ENCODE measurements at regions not wholly inside any gene's neighbourhood (a gene's known extent, or its start where the extent isn't known, plus 50 kb on each side); places are given as distances from the start of the nearest gene placed in this dataset.

DNA sequence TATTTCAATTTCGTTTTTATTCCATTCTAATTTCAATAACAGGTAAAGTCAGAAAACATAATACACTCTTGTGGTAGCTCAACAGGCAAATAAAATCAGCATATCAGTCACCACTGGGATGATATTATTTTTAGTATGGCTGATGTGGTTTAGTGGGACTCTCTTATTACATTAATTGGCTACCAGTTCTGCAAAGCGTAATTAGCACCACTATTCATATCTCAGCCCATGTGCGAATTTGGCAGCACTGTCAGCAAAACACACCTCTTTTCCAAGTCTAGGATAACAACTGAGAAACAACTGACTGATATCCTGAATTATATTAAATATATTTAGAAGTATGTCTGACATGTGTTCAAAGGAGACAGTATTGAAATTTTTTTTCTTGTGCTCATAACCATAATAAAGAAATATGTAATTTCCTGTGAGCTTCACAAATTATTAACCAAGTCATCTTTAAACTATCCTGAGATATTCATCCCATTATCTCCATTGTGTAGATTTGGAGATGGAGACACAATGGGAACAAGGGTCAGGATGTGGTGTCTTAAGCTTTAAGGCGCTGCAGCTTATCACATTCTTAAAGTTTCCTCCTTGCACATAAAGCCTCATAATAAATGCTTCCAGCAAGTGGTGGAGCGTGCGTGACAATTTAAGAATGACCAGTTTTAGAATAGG, 212.4 kb downstream of the TLE1 start:
- ATAC-seq (no peak), DNase-seq (no peak)
- no peak for TF ChIP-seq CTCF (IDR thresholded peaks at IDR 0.05)
- TF ChIP-seq POLR2A (IDR thresholded peaks at IDR 0.05), result no peak
- intact Hi-C loops (cut with DNase I), result no loop called here
- 72 to 87% (median 77%) methylated on average over 6 of the region's 6 CpGs for WGBS, 4 donors
- Histone ChIP-seq H3K36me3 (no peaks in the 10 kb centered on the region), H3K27ac (no peak overlapping the region), H3K4me3 (no peak overlapping the region), H3K27me3 (no peaks in the 10 kb centered on the region), H3K4me1 (peaks cover 0 to 4% (median 0%) of the 10 kb centered on the region in 12 donors), H3K9me3 (peaks cover 0 to 11% (median 0%) of the 10 kb centered on the region in 12 donors)

- H3K4me1 ChIP-seq, result peaks cover 0 to 4% (median 0%) of the 10 kb centered on the region in 12 donors
- H3K27ac ChIP-seq, result no peak overlapping the region
- no peak overlapping the region for H3K4me3 ChIP-seq
- no peak for TF ChIP-seq CTCF (IDR thresholded peaks at IDR 0.05)
- TF ChIP-seq POLR2A (IDR thresholded peaks at IDR 0.05), result no peak
- H3K27me3 ChIP-seq, result no peaks in the 10 kb centered on the region
- no peaks in the 10 kb centered on the region for H3K36me3 ChIP-seq
- 87 to 94% (median 90%) methylated on average over 5 of the region's 5 CpGs for WGBS, 4 donors
- DNase-seq, result no peak
- intact Hi-C loops (cut with DNase I), result no loop called here
- ATAC-seq, result no peak
- H3K9me3 ChIP-seq, result no peaks in the 10 kb centered on the region
Observed at GRCh38 chr9:81474792-81475191, 214.6 kb downstream of the TLE1 start.

- intact Hi-C loops (cut with DNase I), result no loop called here
- no peak overlapping the region for H3K27ac ChIP-seq
- ATAC-seq, result no peak
- TF ChIP-seq POLR2A (IDR thresholded peaks at IDR 0.05) (no peak), CTCF (IDR thresholded peaks at IDR 0.05) (no peak)
- no peaks in the 10 kb centered on the region for H3K36me3 ChIP-seq
- no peak for DNase-seq
- no peaks in the 10 kb centered on the region for H3K9me3 ChIP-seq
- no peak overlapping the region for H3K4me3 ChIP-seq
- WGBS, 4 donors, result 77 to 81% (median 80%) methylated on average over 3 of the region's 3 CpGs
- H3K4me1 ChIP-seq, result peaks cover 0 to 4% (median 0%) of the 10 kb centered on the region in 12 donors
- H3K27me3 ChIP-seq, result no peaks in the 10 kb centered on the region
Observed at GRCh38 chr9:81474125-81474524, 215.2 kb downstream of the TLE1 start.

GRCh38 chr9:81473708-81474107, 215.6 kb downstream of the TLE1 start:
- H3K27me3 ChIP-seq, result no peaks in the 10 kb centered on the region
- no peaks in the 10 kb centered on the region for H3K9me3 ChIP-seq
- no peak overlapping the region for H3K4me3 ChIP-seq
- no peak overlapping the region for H3K27ac ChIP-seq
- ATAC-seq (no peak), DNase-seq (no peak)
- H3K36me3 ChIP-seq, result no peaks in the 10 kb centered on the region
- intact Hi-C loops (cut with DNase I), result no loop called here
- no peak for TF ChIP-seq POLR2A (IDR thresholded peaks at IDR 0.05)
- no peak for TF ChIP-seq CTCF (IDR thresholded peaks at IDR 0.05)
- peaks cover 0 to 4% (median 0%) of the 10 kb centered on the region in 12 donors for H3K4me1 ChIP-seq
- WGBS, 4 donors, result 85 to 96% (median 93%) methylated on average over 1 of the region's 1 CpG
